Mucosa of descending colon (tissue), 3 donors: ENCODE measurements at regions not wholly inside any gene's neighbourhood (a gene's known extent, or its start where the extent isn't known, plus 50 kb on each side); places are given as distances from the start of the nearest gene placed in this dataset.

ENCODE experiments used
- ATAC-seq: fragments of 200-7000 bp; cut with Tn5 transposase; one replicate; pipeline ENCODE4 v1.9.1; 2020; ENCODE audit warnings: mild to moderate bottlenecking, moderate library complexity
- DNase-seq, 3 donors: peaks; one replicate each; pipeline ENCODE4 v3.0.0-alpha.2; 2020
- H3K36me3 ChIP-seq: fragments of 200-600 bp; one replicate; pipeline ENCODE4 v1.8.0; 2021; ENCODE audit warnings: low read depth, mild to moderate bottlenecking
- H3K4me1 ChIP-seq: fragments of 200-600 bp; one replicate; pipeline ENCODE4 v1.8.0; 2021; ENCODE audit warnings: low read depth, mild to moderate bottlenecking
- H3K4me3 ChIP-seq: fragments of 200-600 bp; one replicate; pipeline ENCODE4 v1.8.0; 2021; ENCODE audit warnings: mild to moderate bottlenecking
- H3K9me3 ChIP-seq: fragments of 200-600 bp; one replicate; pipeline ENCODE4 v1.8.0; 2021; ENCODE audit warnings: mild to moderate bottlenecking
- intact Hi-C, 2 donors: fragments of 100-400 bp; cut with DNase I in 1 of 2; cut with micrococcal nuclease in 1 of 2; formaldehyde crosslinking; loops; one replicate each; pipeline versions ENCODE4 v1.11.0 to v1.11.1; 2022; cut with DNase I, micrococcal nuclease
- TF ChIP-seq, protein P1 (sequence below): fragments of 200-600 bp; IDR thresholded peaks from one replicate; pipeline ENCODE4 v1.8.0; 2022; ENCODE audit warnings: antibody characterized with exemption, mild to moderate bottlenecking
- donor health status: DM: no; HTN: no; CAD: no; lungs with moderate emphysema.
- donor health status: DM: no; HTN: no; CAD: no.
- donor health status: DM: no; HTN: yes; CAD: no.

DNA sequence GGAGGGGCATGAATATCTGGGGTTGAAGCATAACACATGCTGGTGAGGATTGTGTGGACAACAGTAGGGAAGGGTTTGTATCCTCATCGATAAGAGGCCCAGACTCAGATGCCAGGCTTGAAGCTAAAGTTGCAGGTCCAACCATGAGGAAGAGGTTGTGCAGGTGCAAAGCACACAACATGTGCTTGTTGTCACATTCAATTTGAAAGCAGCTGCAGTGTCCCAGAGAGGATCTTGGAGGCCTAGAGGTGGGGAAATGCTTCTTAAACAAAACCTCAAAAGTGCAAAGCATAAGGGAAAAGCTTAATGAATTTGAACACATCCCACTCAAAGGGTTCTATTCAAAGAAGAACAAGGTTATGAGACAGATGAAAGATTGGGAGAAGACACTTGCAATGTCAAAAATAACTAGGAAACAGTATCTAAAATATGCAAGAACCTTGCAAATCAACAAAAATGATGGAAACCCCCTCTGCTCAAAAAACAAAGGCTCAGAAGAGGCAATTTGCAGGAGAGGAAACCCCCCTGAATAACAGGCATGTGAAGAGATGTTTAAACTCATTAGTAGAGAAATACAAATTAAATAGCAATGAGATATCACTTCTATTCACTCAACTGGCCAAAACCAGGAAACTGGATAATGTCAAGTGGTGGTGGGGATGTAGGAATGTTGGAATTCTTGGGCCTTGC, 187.1 kb downstream of the KATNAL1 start:
- Histone ChIP-seq H3K9me3 (no peaks in the 10 kb centered on the region), H3K4me1 (peaks cover 1% of the 10 kb centered on the region), H3K4me3 (no peak overlapping the region), H3K36me3 (no peaks in the 10 kb centered on the region)
- no peak for DNase-seq
- intact Hi-C loops: no loop called here
- no peak for ATAC-seq
- TF ChIP-seq, protein P1, sequence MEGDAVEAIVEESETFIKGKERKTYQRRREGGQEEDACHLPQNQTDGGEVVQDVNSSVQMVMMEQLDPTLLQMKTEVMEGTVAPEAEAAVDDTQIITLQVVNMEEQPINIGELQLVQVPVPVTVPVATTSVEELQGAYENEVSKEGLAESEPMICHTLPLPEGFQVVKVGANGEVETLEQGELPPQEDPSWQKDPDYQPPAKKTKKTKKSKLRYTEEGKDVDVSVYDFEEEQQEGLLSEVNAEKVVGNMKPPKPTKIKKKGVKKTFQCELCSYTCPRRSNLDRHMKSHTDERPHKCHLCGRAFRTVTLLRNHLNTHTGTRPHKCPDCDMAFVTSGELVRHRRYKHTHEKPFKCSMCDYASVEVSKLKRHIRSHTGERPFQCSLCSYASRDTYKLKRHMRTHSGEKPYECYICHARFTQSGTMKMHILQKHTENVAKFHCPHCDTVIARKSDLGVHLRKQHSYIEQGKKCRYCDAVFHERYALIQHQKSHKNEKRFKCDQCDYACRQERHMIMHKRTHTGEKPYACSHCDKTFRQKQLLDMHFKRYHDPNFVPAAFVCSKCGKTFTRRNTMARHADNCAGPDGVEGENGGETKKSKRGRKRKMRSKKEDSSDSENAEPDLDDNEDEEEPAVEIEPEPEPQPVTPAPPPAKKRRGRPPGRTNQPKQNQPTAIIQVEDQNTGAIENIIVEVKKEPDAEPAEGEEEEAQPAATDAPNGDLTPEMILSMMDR: no peak

DNA sequence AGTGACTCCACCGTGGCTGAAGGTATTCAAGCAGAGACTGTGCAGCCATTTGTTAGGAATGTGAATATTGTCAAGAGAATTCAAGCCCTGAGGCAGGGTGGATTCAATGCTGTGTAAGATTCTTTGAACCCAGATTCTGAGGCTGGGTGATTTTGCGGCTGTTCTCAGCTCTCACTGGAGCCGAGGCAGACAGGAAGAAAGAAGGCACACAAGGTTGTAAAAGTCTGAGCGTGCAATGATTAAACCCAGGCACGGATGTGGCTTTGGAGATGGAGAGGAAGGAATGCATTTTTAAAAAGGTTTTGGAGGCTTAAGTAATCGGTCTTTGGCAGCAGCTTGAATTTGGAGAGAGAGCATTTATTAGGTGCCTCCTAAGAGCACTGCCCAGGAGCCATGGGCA, 187.9 kb downstream of the KATNAL1 start:
- Histone ChIP-seq H3K9me3 (no peaks in the 10 kb centered on the region), H3K36me3 (no peaks in the 10 kb centered on the region), H3K4me3 (no peak overlapping the region), H3K4me1 (peaks cover 5% of the 10 kb centered on the region)
- TF ChIP-seq, protein P1: no peak
- intact Hi-C loops: loop anchor here (10.0 kb wide), 3 partner anchors 195 to 605 kb away; no protein-coding TSS in a partner anchor
- DNase-seq (peak in 1 of 3 donors; percentile 46), ATAC-seq (peak; percentile 57)

DNA sequence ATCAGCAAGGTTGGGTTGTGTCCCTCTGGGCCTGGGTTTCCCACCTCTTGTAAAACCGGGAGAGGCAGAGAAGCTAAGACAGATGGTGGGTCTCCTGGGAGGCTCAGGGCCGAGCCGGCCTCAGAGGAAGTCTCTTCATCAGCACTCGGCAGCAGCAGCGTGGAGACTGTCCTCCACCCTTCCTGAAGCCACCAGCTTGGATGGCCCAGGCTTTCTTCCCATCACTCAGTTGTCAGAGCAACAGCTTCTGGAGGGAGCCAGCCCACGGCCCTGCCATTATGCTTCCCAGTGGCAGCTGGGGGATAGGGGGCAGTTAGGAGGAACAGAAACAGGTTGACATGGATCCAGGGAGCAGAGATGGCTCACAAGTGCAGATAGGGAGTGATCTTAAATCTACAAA, 191.0 kb downstream of the KATNAL1 start:
- DNase-seq (no peak), ATAC-seq (no peak)
- no peaks in the 10 kb centered on the region for H3K36me3 ChIP-seq
- TF ChIP-seq, protein P1: no peak
- intact Hi-C loops: loop anchor here (10.0 kb wide), 3 partner anchors 192 to 602 kb away; no protein-coding TSS in a partner anchor
- no peak overlapping the region for H3K4me3 ChIP-seq
- peaks cover 11% of the 10 kb centered on the region for H3K4me1 ChIP-seq
- H3K9me3 ChIP-seq: no peaks in the 10 kb centered on the region

DNA sequence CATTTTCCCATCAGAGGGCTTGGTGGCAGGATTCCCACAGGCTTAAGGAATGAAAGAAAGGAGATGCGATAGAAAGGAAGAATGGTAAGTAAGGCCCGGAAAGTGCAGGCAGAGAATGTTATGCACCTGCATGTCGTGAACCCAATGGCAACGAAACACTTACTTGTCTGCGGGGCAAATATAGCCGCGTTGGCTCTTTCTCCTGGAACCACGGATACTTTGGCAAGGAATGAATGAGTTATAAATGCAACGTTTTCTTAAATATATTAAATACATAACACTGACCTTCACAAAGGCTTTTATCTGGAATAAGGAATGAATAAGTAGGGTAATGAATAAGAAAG, 192.1 kb downstream of the KATNAL1 start:
- TF ChIP-seq, protein P1: no peak
- intact Hi-C loops: loop anchor here (10.0 kb wide), 3 partner anchors 190 to 600 kb away; no protein-coding TSS in a partner anchor
- DNase-seq: no peak
- ATAC-seq: peak; percentile 1
- Histone ChIP-seq H3K4me1 (peaks cover 11% of the 10 kb centered on the region), H3K4me3 (peak overlapping the region; percentile 38), H3K36me3 (no peaks in the 10 kb centered on the region), H3K9me3 (no peaks in the 10 kb centered on the region)

DNA sequence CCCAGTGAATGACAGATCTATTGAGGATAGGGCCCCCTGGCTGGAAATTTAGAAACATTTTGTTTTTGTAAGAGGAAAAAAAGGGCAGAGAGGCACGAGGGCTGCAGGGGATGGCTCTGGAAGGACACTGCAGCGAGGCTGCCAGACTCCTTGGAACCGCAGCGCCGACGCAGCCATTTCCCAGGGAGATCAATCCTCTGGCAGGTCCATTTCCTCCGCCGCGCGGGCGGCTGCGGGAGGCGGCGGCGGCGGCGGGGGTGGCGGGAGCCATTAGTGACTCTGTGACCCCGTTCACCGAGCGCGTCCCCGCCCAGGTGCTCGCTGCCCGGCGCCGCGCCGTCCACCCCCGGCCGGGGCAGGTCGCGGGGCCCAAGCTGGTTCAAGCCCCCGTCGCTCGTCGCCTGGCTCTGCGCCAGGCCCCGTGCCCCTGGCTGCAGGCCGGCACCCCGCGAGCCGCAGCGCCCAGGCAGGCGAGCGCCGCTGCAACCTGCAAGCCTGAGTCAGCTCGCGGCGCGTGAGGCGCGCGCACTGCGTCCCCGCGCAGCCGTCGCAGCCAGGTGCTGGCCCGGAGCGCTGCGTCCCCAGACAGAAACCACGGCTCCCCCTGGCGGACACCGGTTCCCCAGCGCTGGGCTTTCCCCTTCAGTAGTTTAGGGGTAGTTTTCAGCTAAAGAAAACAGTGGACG, 192.6 kb downstream of the KATNAL1 start:
- intact Hi-C loops: loop anchor here (5.0 to 10.0 kb wide), 6 partner anchors 190 to 602 kb away; no protein-coding TSS in a partner anchor
- ATAC-seq (peak; percentile 92), DNase-seq (peak; percentile 92 to 98 (median 95))
- no peaks in the 10 kb centered on the region for H3K36me3 ChIP-seq
- peaks cover 11% of the 10 kb centered on the region for H3K4me1 ChIP-seq
- peak overlapping the region; percentile 38 for H3K4me3 ChIP-seq
- TF ChIP-seq, protein P1: peak; percentile 83
- H3K9me3 ChIP-seq: no peaks in the 10 kb centered on the region
